ENCODE measurements at regions not wholly inside any gene's neighbourhood (a gene's known extent, or its start where the extent isn't known, plus 50 kb on each side); places are given as distances from the start of the nearest gene placed in this dataset.
A peak's percentile ranks its signal among the peaks of the same experiment; 100 is the strongest.

GRCh38 chr1:34479731-34480130, 275.1 kb upstream of the GJB5 start:
- no peaks in the 10 kb centered on the region for H3K4me1 Mint-ChIP-seq
- ATAC-seq (no peak), DNase-seq (no peak)
- H3K27me3 Mint-ChIP-seq: peaks cover 19% of the 10 kb centered on the region
- no peak overlapping the region for H3K27ac Mint-ChIP-seq
- no peak overlapping the region for H3K4me3 Mint-ChIP-seq
- no peaks in the 10 kb centered on the region for H3K9me3 Mint-ChIP-seq
- H3K36me3 Mint-ChIP-seq (ENCODE audit: low read depth): no peaks in the 10 kb centered on the region

GRCh38 chr1:34488080-34488708, 266.7 kb upstream of the GJB5 start:
- peaks cover 14% of the 10 kb centered on the region for H3K27me3 Mint-ChIP-seq
- no peak for DNase-seq
- no peaks in the 10 kb centered on the region for H3K4me1 Mint-ChIP-seq
- no peak for ATAC-seq
- H3K36me3 Mint-ChIP-seq (ENCODE audit: low read depth): peaks cover 3% of the 10 kb centered on the region
- H3K27ac Mint-ChIP-seq: no peak overlapping the region
- peaks cover 34% of the 10 kb centered on the region for H3K9me3 Mint-ChIP-seq
- H3K4me3 Mint-ChIP-seq: no peak overlapping the region

GRCh38 chr1:34500451-34500850, 254.4 kb upstream of the GJB5 start:
- H3K27ac Mint-ChIP-seq: no peak overlapping the region
- DNase-seq: peak; percentile 8

GRCh38 chr1:34511802-34512201, 243.0 kb upstream of the GJB5 start:
- peaks cover 21% of the 10 kb centered on the region for H3K9me3 Mint-ChIP-seq
- no peaks in the 10 kb centered on the region for H3K27me3 Mint-ChIP-seq
- no peak overlapping the region for H3K27ac Mint-ChIP-seq
- ATAC-seq: no peak
- no peak overlapping the region for H3K4me3 Mint-ChIP-seq
- no peaks in the 10 kb centered on the region for H3K4me1 Mint-ChIP-seq
- DNase-seq: no peak
- no peaks in the 10 kb centered on the region for H3K36me3 Mint-ChIP-seq (ENCODE audit: low read depth)

More at GRCh38 chr1:34500451-34500850, 254.4 kb upstream of the GJB5 start:
- ATAC-seq: no peak
- H3K36me3 Mint-ChIP-seq (ENCODE audit: low read depth): no peaks in the 10 kb centered on the region
- no peaks in the 10 kb centered on the region for H3K4me1 Mint-ChIP-seq
- no peak overlapping the region for H3K4me3 Mint-ChIP-seq
- H3K9me3 Mint-ChIP-seq: no peaks in the 10 kb centered on the region
- peaks cover 4% of the 10 kb centered on the region for H3K27me3 Mint-ChIP-seq

- ATAC-seq: no peak
- Mint-ChIP-seq H3K27me3 (peaks cover 4% of the 10 kb centered on the region), H3K4me1 (no peaks in the 10 kb centered on the region), H3K27ac (no peak overlapping the region), H3K4me3 (no peak overlapping the region), H3K9me3 (no peaks in the 10 kb centered on the region), H3K36me3 (ENCODE audit: low read depth) (no peaks in the 10 kb centered on the region)
- no peak for DNase-seq
Measured at GRCh38 chr1:34518146-34518699, 236.6 kb upstream of the GJB5 start.

GRCh38 chr1:34520111-34520510, 234.7 kb upstream of the GJB5 start:
- DNase-seq (no peak), ATAC-seq (no peak)
- Mint-ChIP-seq H3K36me3 (ENCODE audit: low read depth) (no peaks in the 10 kb centered on the region), H3K27me3 (peaks cover 11% of the 10 kb centered on the region), H3K9me3 (no peaks in the 10 kb centered on the region), H3K27ac (no peak overlapping the region), H3K4me3 (no peak overlapping the region), H3K4me1 (no peaks in the 10 kb centered on the region)

GRCh38 chr1:34524783-34525182, 230.1 kb upstream of the GJB5 start:
- peaks cover 27% of the 10 kb centered on the region for H3K27me3 Mint-ChIP-seq
- H3K4me3 Mint-ChIP-seq: no peak overlapping the region

GRCh38 chr1:34529935-34530859, 224.7 kb upstream of the GJB5 start:
- H3K27ac Mint-ChIP-seq: no peak overlapping the region

More at GRCh38 chr1:34524783-34525182, 230.1 kb upstream of the GJB5 start:
- H3K4me1 Mint-ChIP-seq: no peaks in the 10 kb centered on the region
- no peak overlapping the region for H3K27ac Mint-ChIP-seq
- no peaks in the 10 kb centered on the region for H3K36me3 Mint-ChIP-seq (ENCODE audit: low read depth)
- H3K9me3 Mint-ChIP-seq: no peaks in the 10 kb centered on the region
- ATAC-seq (no peak), DNase-seq (no peak)

GRCh38 chr1:34532113-34532512, 222.7 kb upstream of the GJB5 start:
- Mint-ChIP-seq H3K4me3 (no peak overlapping the region), H3K4me1 (no peaks in the 10 kb centered on the region), H3K27ac (no peak overlapping the region), H3K9me3 (no peaks in the 10 kb centered on the region), H3K27me3 (peaks cover 22% of the 10 kb centered on the region), H3K36me3 (ENCODE audit: low read depth) (no peaks in the 10 kb centered on the region)
- ATAC-seq (no peak), DNase-seq (no peak)

More at GRCh38 chr1:34529935-34530859, 224.7 kb upstream of the GJB5 start:
- ATAC-seq (no peak), DNase-seq (no peak)
- Mint-ChIP-seq H3K4me3 (no peak overlapping the region), H3K4me1 (no peaks in the 10 kb centered on the region), H3K36me3 (ENCODE audit: low read depth) (no peaks in the 10 kb centered on the region), H3K27me3 (peaks cover 24% of the 10 kb centered on the region), H3K9me3 (no peaks in the 10 kb centered on the region)

- ATAC-seq (no peak), DNase-seq (no peak)
- no peaks in the 10 kb centered on the region for H3K36me3 Mint-ChIP-seq (ENCODE audit: low read depth)
- no peak overlapping the region for H3K4me3 Mint-ChIP-seq
- peaks cover 13% of the 10 kb centered on the region for H3K27me3 Mint-ChIP-seq
- H3K27ac Mint-ChIP-seq: no peak overlapping the region
- H3K4me1 Mint-ChIP-seq: no peaks in the 10 kb centered on the region
- H3K9me3 Mint-ChIP-seq: no peaks in the 10 kb centered on the region
Measured at GRCh38 chr1:34538481-34538880, 216.4 kb upstream of the GJB5 start.

- Mint-ChIP-seq H3K9me3 (no peaks in the 10 kb centered on the region), H3K36me3 (ENCODE audit: low read depth) (no peaks in the 10 kb centered on the region), H3K4me3 (no peak overlapping the region), H3K4me1 (no peaks in the 10 kb centered on the region), H3K27ac (no peak overlapping the region), H3K27me3 (peaks cover 18% of the 10 kb centered on the region)
- no peak for DNase-seq
- ATAC-seq: no peak
Measured at GRCh38 chr1:34547046-34547674, 207.7 kb upstream of the GJB5 start.

- DNase-seq: peak; percentile 22
- Mint-ChIP-seq H3K4me3 (no peak overlapping the region), H3K4me1 (no peaks in the 10 kb centered on the region), H3K27ac (no peak overlapping the region), H3K9me3 (no peaks in the 10 kb centered on the region), H3K27me3 (peaks cover 19% of the 10 kb centered on the region), H3K36me3 (ENCODE audit: low read depth) (no peaks in the 10 kb centered on the region)
- ATAC-seq: no peak
Measured at GRCh38 chr1:34549199-34549598, 205.6 kb upstream of the GJB5 start.

- Mint-ChIP-seq H3K27me3 (peaks cover 31% of the 10 kb centered on the region), H3K4me1 (no peaks in the 10 kb centered on the region), H3K36me3 (ENCODE audit: low read depth) (no peaks in the 10 kb centered on the region), H3K27ac (no peak overlapping the region), H3K4me3 (no peak overlapping the region), H3K9me3 (peaks cover 4% of the 10 kb centered on the region)
- no peak for DNase-seq
- no peak for ATAC-seq
Measured at GRCh38 chr1:34578306-34578705, 176.5 kb upstream of the GJB5 start.

- Mint-ChIP-seq H3K27me3 (peaks cover 26% of the 10 kb centered on the region), H3K4me3 (no peak overlapping the region), H3K4me1 (no peaks in the 10 kb centered on the region), H3K9me3 (peaks cover 4% of the 10 kb centered on the region), H3K36me3 (ENCODE audit: low read depth) (no peaks in the 10 kb centered on the region), H3K27ac (no peak overlapping the region)
- ATAC-seq (no peak), DNase-seq (no peak)
Measured at GRCh38 chr1:34582356-34582755, 172.5 kb upstream of the GJB5 start.
